Peyer's patch (tissue), 4 donors: ENCODE measurements at regions not wholly inside any gene's neighbourhood (a gene's known extent, or its start where the extent isn't known, plus 50 kb on each side); places are given as distances from the start of the nearest gene placed in this dataset.

Experiments used
- CTCF ChIP-seq, 6 experiments: fragments of 450-650 bp in 4 of 6; fragments of 200-600 bp in 2 of 6; sonication (generic) in 1 of 6; IDR thresholded peaks; one replicate each; pipeline ENCODE4 v1.5.1; 2017 to 2019; ENCODE audit warnings: antibody characterized with exemption in 6 of 6, mild to moderate bottlenecking in 3 of 6, moderate library complexity in 1 of 6
- POLR2A ChIP-seq, 2 donors: fragments of 450-650 bp; IDR thresholded peaks; one replicate each; pipeline ENCODE4 v1.5.1; 2017; ENCODE audit warnings: antibody characterized with exemption in 2 of 2, mild to moderate bottlenecking in 2 of 2, moderate library complexity in 2 of 2

- no peak for TF ChIP-seq CTCF (IDR thresholded peaks at IDR 0.05)
- TF ChIP-seq POLR2A (IDR thresholded peaks at IDR 0.05): no peak
These were observed 349.6 kb upstream of the PCDH20 start for GRCh38 chr13:61765181-61765742.
